ENCODE measurements at regions not wholly inside any gene's neighbourhood (a gene's known extent, or its start where the extent isn't known, plus 50 kb on each side); places are given as distances from the start of the nearest gene placed in this dataset.

- TF ChIP-seq CTCF (IDR thresholded peaks at IDR 0.05) (no peak), POLR2AphosphoS5 (IDR thresholded peaks at IDR 0.05; ENCODE audit: low read depth, low read length) (no peak), SIN3A (IDR thresholded peaks at IDR 0.05; ENCODE audit: borderline replicate concordance, insufficient read depth, low read depth, low read length) (no peak), REST (IDR thresholded peaks at IDR 0.05; ENCODE audit: insufficient read depth in 1 of 2, low read depth in 2 of 2, low read length in 1 of 2) (no peak), TCF7L2 (IDR thresholded peaks at IDR 0.05; ENCODE audit: low read depth, low read length) (no peak)
Measured at GRCh38 chr18:55658598-55658997, 70.6 kb upstream of the TCF4 start.

Data from Panc1 (cell line).